ENCODE measurements at regions not wholly inside any gene's neighbourhood (a gene's known extent, or its start where the extent isn't known, plus 50 kb on each side); places are given as distances from the start of the nearest gene placed in this dataset.

DNA sequence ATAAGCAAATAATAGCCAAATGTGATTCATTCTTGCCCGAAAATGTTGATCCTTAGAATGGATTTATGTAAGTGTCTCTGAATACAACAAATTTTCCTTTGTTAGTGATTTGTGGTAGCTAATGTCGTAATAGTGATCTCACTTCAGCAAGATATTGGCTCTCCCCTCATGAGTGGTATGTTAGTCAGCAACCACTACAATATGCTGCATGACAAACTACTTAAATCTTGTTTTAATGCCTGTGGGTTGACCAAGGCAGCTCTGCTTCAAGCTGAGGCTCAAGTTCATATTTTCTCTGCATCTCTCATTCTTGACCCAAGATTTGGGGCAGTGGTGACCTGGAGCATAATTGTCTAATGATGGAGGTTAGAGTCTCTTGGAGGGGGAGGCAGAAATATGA lies 49.8 kb upstream of the GALNT15 start:
- TF ChIP-seq, protein P1, sequence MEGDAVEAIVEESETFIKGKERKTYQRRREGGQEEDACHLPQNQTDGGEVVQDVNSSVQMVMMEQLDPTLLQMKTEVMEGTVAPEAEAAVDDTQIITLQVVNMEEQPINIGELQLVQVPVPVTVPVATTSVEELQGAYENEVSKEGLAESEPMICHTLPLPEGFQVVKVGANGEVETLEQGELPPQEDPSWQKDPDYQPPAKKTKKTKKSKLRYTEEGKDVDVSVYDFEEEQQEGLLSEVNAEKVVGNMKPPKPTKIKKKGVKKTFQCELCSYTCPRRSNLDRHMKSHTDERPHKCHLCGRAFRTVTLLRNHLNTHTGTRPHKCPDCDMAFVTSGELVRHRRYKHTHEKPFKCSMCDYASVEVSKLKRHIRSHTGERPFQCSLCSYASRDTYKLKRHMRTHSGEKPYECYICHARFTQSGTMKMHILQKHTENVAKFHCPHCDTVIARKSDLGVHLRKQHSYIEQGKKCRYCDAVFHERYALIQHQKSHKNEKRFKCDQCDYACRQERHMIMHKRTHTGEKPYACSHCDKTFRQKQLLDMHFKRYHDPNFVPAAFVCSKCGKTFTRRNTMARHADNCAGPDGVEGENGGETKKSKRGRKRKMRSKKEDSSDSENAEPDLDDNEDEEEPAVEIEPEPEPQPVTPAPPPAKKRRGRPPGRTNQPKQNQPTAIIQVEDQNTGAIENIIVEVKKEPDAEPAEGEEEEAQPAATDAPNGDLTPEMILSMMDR (conservative IDR thresholded peaks at IDR 0.05; ENCODE audit: low read depth, low read length): no peak
- H3K4me3 ChIP-seq (ENCODE audit: low read length): no peak overlapping the region
- no peak for DNase-seq (ENCODE audit: low read depth)

Measured in retinal pigment epithelial cell (primary cell).